ENCODE measurements at regions not wholly inside any gene's neighbourhood (a gene's known extent, or its start where the extent isn't known, plus 50 kb on each side); places are given as distances from the start of the nearest gene placed in this dataset.

DNA sequence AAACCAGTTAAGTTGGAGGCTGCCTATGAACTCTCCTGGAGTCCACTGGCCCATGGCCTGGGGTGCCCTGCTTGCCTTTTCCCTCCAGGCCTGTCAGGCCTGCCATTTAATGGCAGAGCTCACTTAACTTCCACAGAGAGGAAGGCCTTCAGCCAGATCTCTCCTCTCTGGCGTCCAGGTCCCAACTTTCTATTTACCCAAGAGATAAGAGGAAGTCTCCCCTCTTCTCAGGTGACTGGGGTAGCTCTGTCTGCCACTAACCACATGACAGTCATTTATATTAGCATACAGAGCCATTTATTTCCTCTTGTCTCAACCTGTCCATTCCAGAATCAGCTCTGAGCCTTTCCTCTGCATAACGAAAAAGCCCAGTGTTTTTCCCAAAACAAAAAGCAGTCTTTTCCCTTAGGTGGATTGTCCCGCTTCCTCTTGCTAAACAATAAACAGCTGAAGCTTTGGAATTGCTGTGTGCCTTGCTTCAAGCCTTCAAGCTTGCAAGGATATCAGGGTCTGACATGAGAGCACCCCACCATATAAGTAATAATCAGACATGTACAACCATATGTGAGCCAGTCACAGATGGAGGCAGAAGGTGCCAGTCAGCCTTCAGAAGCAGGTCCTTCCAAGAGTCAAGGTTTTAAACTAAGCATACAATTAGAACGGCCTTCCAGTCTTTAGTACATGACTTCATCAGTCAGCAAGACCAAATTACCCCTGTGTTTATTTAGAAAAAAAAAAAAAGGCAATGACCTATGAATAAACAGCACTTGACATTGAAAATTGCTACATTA lies 50.0 kb upstream of the CALM2 start:
- TF ChIP-seq, protein P1, sequence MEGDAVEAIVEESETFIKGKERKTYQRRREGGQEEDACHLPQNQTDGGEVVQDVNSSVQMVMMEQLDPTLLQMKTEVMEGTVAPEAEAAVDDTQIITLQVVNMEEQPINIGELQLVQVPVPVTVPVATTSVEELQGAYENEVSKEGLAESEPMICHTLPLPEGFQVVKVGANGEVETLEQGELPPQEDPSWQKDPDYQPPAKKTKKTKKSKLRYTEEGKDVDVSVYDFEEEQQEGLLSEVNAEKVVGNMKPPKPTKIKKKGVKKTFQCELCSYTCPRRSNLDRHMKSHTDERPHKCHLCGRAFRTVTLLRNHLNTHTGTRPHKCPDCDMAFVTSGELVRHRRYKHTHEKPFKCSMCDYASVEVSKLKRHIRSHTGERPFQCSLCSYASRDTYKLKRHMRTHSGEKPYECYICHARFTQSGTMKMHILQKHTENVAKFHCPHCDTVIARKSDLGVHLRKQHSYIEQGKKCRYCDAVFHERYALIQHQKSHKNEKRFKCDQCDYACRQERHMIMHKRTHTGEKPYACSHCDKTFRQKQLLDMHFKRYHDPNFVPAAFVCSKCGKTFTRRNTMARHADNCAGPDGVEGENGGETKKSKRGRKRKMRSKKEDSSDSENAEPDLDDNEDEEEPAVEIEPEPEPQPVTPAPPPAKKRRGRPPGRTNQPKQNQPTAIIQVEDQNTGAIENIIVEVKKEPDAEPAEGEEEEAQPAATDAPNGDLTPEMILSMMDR (IDR thresholded peaks at IDR 0.05), result no peak
- TF ChIP-seq POLR2AphosphoS5 (IDR thresholded peaks at IDR 0.05), result no peak

Measured in stomach (tissue), 4 donors.